Muscle of leg (tissue), 3 donors: ENCODE measurements at regions not wholly inside any gene's neighbourhood (a gene's known extent, or its start where the extent isn't known, plus 50 kb on each side); places are given as distances from the start of the nearest gene placed in this dataset.

Experiments
- DNase-seq: peaks from one replicate; pipeline ENCODE4 v3.0.0; 2013
- H3K27ac ChIP-seq: one replicate; pipeline ENCODE4 v1.5.1; 2013; ENCODE audit warnings: mild to moderate bottlenecking, low read length, control low read depth
- H3K27me3 ChIP-seq: one replicate; pipeline ENCODE4 v1.6.1; 2013; ENCODE audit warnings: low read length; ENCODE audit not compliant: control insufficient read depth, insufficient read depth
- H3K36me3 ChIP-seq: one replicate; pipeline ENCODE4 v1.6.1; 2013; ENCODE audit warnings: low read length; ENCODE audit not compliant: control insufficient read depth, insufficient read depth
- H3K4me1 ChIP-seq: one replicate; pipeline ENCODE4 v1.6.1; 2013; ENCODE audit warnings: low read length; ENCODE audit not compliant: control insufficient read depth, insufficient read depth
- H3K4me3 ChIP-seq: one replicate; pipeline ENCODE4 v1.5.1; 2013; ENCODE audit warnings: low read length, control low read depth
- H3K9me3 ChIP-seq: replicated peaks from 2 replicates; pipeline ENCODE4 v1.6.1; 2013; ENCODE audit warnings: low read depth, low read length; ENCODE audit not compliant: control insufficient read depth
- WGBS: methylation state at CpG from one replicate; pipeline ENCODE4 v1.1.5; 2013; ENCODE audit warnings: missing lambda C conversion rate; ENCODE audit not compliant: insufficient coverage; 5-methylcytosine and 5-hydroxymethylcytosine counted together

- Histone ChIP-seq H3K27ac (no peak overlapping the region), H3K9me3 (no peaks in the 10 kb centered on the region), H3K27me3 (peaks cover 7% of the 10 kb centered on the region), H3K4me1 (peaks cover 18% of the 10 kb centered on the region), H3K36me3 (no peaks in the 10 kb centered on the region), H3K4me3 (no peak overlapping the region)
- DNase-seq, result no peak
These were observed 95.7 kb upstream of the DRD2 start for GRCh38 chr11:113570906-113571305.

DNA sequence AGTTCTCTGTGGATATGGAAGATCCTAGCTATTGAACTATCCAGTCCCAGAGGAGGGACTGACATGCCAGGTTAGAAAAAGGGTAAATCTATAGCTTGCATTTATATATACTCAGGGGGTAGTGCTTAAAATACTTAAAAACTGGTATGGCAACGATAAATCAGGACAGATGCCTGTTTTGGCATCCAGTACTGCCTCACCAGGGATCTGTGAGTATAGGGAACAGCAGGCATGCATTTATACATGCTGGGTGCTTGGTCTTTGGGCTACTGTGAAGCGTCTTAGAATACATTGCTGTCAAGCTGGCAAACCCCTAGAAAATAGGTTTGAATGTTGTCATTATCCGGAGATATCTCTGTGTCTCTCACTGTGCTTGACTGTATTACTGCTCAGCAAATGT lies 94.2 kb upstream of the DRD2 start:
- Histone ChIP-seq H3K9me3 (no peaks in the 10 kb centered on the region), H3K4me3 (no peak overlapping the region), H3K36me3 (no peaks in the 10 kb centered on the region), H3K27ac (no peak overlapping the region), H3K4me1 (peaks cover 26% of the 10 kb centered on the region), H3K27me3 (peaks cover 7% of the 10 kb centered on the region)
- DNase-seq, result no peak
- WGBS, result 51% methylated on average over 2 of the region's 3 CpGs

DNA sequence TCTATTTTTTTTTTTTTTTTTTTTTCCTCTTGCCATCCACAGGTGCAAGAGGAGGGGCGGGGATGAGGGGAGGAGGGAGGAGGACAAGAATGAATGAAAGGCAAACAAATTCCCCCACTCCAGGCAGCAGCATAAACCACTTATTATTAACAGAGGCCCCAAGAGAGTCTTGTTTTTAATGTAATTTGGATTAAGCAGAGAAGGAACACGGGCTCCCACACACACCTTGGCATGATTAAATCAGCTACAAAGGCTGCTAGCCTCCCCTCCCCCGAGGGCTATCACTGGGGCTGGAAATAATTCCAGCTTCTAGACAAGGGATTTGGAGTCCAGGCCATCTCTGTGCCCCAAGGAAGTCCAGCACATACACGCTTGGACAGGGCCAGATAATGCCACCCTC lies 93.4 kb upstream of the DRD2 start:
- Histone ChIP-seq H3K36me3 (no peaks in the 10 kb centered on the region), H3K4me3 (no peak overlapping the region), H3K9me3 (no peaks in the 10 kb centered on the region), H3K27ac (no peak overlapping the region), H3K4me1 (peaks cover 28% of the 10 kb centered on the region), H3K27me3 (peaks cover 7% of the 10 kb centered on the region)
- DNase-seq, result no peak
- 0% methylated on average over 1 of the region's 4 CpGs for WGBS

- H3K4me3 ChIP-seq, result no peak overlapping the region
- H3K9me3 ChIP-seq, result no peaks in the 10 kb centered on the region
- peaks cover 28% of the 10 kb centered on the region for H3K4me1 ChIP-seq
- WGBS, result 43% methylated on average over 6 of the region's 11 CpGs
- H3K27ac ChIP-seq, result no peak overlapping the region
- H3K27me3 ChIP-seq, result peaks cover 7% of the 10 kb centered on the region
- DNase-seq, result peak; percentile 89
- H3K36me3 ChIP-seq, result no peaks in the 10 kb centered on the region
These were observed 92.8 kb upstream of the DRD2 start for GRCh38 chr11:113567867-113568544.

DNA sequence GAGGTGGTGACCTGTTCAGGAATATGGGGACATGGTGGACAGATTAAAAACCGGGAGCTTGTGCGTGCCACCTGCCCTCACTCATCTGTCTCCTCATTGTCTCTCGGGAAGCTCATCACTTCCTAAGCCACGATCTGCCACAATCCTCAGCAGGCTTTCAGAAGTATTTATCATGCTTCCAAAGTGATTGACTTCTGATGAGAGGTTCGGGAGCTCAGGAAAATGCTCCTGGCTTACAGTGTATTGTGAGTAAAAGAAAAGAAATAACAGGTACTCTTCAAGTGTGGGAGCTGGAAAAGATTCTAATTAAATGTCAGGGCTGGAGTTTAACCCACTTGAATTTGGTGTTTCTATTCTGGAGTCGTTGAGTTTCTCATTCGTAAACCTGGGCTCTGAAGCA lies 91.9 kb upstream of the DRD2 start:
- no peak for DNase-seq
- WGBS, result no CpG with 5 or more reads among the region's 7 CpGs
- Histone ChIP-seq H3K36me3 (no peaks in the 10 kb centered on the region), H3K9me3 (no peaks in the 10 kb centered on the region), H3K27ac (no peak overlapping the region), H3K4me1 (peaks cover 28% of the 10 kb centered on the region), H3K27me3 (peaks cover 7% of the 10 kb centered on the region), H3K4me3 (no peak overlapping the region)

GRCh38 chr11:113564527-113565130 lies 89.4 kb upstream of the DRD2 start:
- H3K36me3 ChIP-seq, result no peaks in the 10 kb centered on the region
- 85% methylated on average over 2 of the region's 4 CpGs for WGBS
- H3K27me3 ChIP-seq, result peaks cover 7% of the 10 kb centered on the region
- peak; percentile 49 for DNase-seq
- no peak overlapping the region for H3K27ac ChIP-seq
- H3K4me3 ChIP-seq, result no peak overlapping the region
- no peaks in the 10 kb centered on the region for H3K9me3 ChIP-seq
- H3K4me1 ChIP-seq, result peaks cover 25% of the 10 kb centered on the region

DNA sequence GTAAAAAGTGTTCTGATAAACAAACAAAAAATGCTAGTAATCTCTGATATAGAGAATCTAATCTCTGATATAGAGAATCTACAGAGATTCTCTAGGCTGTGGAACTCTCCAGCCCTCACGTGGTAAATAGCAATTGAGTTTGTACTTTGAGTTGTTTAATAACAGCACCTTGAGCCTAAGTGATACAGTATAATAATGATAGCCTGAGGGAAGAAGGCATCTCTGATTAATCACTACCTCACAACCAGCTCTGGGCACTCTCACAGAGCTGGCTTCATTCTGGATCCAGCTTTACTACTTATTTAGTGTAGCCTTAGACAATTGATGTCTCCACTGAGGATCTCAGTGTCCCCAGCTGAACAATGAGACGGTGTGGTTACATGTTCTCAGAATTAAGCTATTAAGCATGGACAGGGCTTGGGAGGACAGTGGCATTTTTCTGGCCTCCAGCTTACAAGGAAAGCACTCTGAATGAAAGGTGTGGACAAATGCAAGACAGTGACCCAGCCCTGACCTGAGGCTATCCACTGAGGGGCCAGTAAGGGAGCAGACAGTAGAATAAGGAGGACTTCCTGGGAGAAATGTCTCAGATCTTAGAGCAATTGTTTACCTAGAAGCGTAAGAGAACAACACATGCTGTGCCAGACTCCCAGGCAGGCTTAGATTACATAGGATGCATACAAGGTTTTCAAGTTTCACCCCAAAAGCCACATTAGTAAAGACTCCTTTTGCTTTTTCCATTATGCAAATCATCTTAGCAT lies 88.7 kb upstream of the DRD2 start:
- 50% methylated on average over 1 of the region's 3 CpGs for WGBS
- Histone ChIP-seq H3K27ac (no peak overlapping the region), H3K27me3 (peaks cover 7% of the 10 kb centered on the region), H3K36me3 (no peaks in the 10 kb centered on the region), H3K4me3 (no peak overlapping the region), H3K4me1 (peaks cover 25% of the 10 kb centered on the region), H3K9me3 (no peaks in the 10 kb centered on the region)
- DNase-seq, result no peak

- DNase-seq, result no peak
- Histone ChIP-seq H3K27me3 (peaks cover 7% of the 10 kb centered on the region), H3K4me1 (peaks cover 20% of the 10 kb centered on the region), H3K4me3 (no peak overlapping the region), H3K27ac (no peak overlapping the region), H3K9me3 (no peaks in the 10 kb centered on the region), H3K36me3 (no peaks in the 10 kb centered on the region)
- 66% methylated on average over 4 of the region's 9 CpGs for WGBS
These were observed 87.8 kb upstream of the DRD2 start for GRCh38 chr11:113562981-113563461.

- H3K27me3 ChIP-seq, result peaks cover 5% of the 10 kb centered on the region
- no peak overlapping the region for H3K27ac ChIP-seq
- no peak for DNase-seq
- peaks cover 16% of the 10 kb centered on the region for H3K4me1 ChIP-seq
- H3K9me3 ChIP-seq, result no peaks in the 10 kb centered on the region
- H3K4me3 ChIP-seq, result no peak overlapping the region
- no peaks in the 10 kb centered on the region for H3K36me3 ChIP-seq
These were observed 87.4 kb upstream of the DRD2 start for GRCh38 chr11:113562576-113562975.

DNA sequence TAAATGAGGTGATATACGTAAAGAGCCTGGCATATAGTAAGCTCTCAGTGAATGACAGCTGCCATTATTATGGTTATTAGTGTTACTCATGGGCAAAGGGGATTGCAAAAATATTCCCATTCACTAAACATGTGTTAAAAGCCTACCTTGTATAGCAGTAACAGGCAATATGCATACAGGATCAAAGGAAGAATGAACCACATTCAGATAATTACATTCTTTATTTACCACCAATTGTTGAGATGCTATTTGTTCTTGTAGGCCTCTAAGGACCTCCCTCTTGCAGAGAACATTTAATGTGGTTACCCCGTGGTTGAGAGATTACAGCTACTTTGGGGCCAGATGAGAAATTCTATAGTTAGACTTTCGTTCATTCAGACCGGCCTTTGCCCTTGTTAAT lies 82.7 kb upstream of the DRD2 start:
- WGBS, result no CpG with 5 or more reads among the region's 4 CpGs
- Histone ChIP-seq H3K36me3 (no peaks in the 10 kb centered on the region), H3K27ac (no peak overlapping the region), H3K27me3 (no peaks in the 10 kb centered on the region), H3K4me3 (no peak overlapping the region), H3K9me3 (no peaks in the 10 kb centered on the region), H3K4me1 (no peaks in the 10 kb centered on the region)
- no peak for DNase-seq
